RWPE2 (cell line): ENCODE measurements at regions not wholly inside any gene's neighbourhood (a gene's known extent, or its start where the extent isn't known, plus 50 kb on each side); places are given as distances from the start of the nearest gene placed in this dataset.

Source experiments
- ATAC-seq: fragments of 200-7000 bp; cut with Tn5 transposase; 3 replicates; pipeline ENCODE4 v1.9.1; 2021; ENCODE audit warnings: low read depth
- DNase-seq: peaks from one replicate; pipeline ENCODE4 v3.0.0-alpha.2; 2020; ENCODE audit warnings: low spot score
- H3K27ac ChIP-seq: fragments of 450-650 bp; 2 replicates; pipeline ENCODE4 v1.5.1; 2017; ENCODE audit warnings: mild to moderate bottlenecking; ENCODE audit not compliant: poor library complexity, severe bottlenecking
- H3K27me3 ChIP-seq: fragments of 250-450 bp; sonication (Bioruptor Pico); 2 replicates; pipeline ENCODE4 v1.5.1; 2021; ENCODE audit warnings: mild to moderate bottlenecking, moderate library complexity; ENCODE audit not compliant: insufficient read depth, poor library complexity, severe bottlenecking
- H3K36me3 ChIP-seq: fragments of 250-450 bp; sonication (Bioruptor Pico); 2 replicates; pipeline ENCODE4 v1.5.1; 2020; ENCODE audit warnings: low read depth, mild to moderate bottlenecking, moderate library complexity
- H3K4me1 ChIP-seq: fragments of 250-450 bp; sonication (Bioruptor Pico); 2 replicates; pipeline ENCODE4 v1.5.1; 2021; ENCODE audit warnings: mild to moderate bottlenecking, moderate library complexity; ENCODE audit not compliant: insufficient read depth, poor library complexity, severe bottlenecking
- H3K4me3 ChIP-seq: fragments of 250-450 bp; sonication (Bioruptor Pico); 2 replicates; pipeline ENCODE4 v1.5.1; 2021; ENCODE audit warnings: mild to moderate bottlenecking, moderate library complexity; ENCODE audit not compliant: severe bottlenecking
- H3K9me3 ChIP-seq: fragments of 250-450 bp; sonication (Bioruptor Pico); 2 replicates; pipeline ENCODE4 v1.5.1; 2021; ENCODE audit warnings: mild to moderate bottlenecking, moderate library complexity; ENCODE audit not compliant: severe bottlenecking
- CTCF ChIP-seq: fragments of 450-650 bp; IDR thresholded peaks from one replicate; pipeline ENCODE4 v1.5.1; 2017; ENCODE audit warnings: mild to moderate bottlenecking, moderate library complexity; ENCODE audit not compliant: poor library complexity, severe bottlenecking

GRCh38 chr13:67355812-67356476 is 125.8 kb upstream of the PCDH9 start:
- ATAC-seq (no peak), DNase-seq (no peak)
- Histone ChIP-seq H3K36me3 (no peaks in the 10 kb centered on the region), H3K4me3 (no peak overlapping the region), H3K9me3 (no peaks in the 10 kb centered on the region), H3K27me3 (no peaks in the 10 kb centered on the region), H3K4me1 (peaks cover 12% of the 10 kb centered on the region), H3K27ac (no peak overlapping the region)
- no peak for TF ChIP-seq CTCF

- Histone ChIP-seq H3K27me3 (no peaks in the 10 kb centered on the region), H3K9me3 (no peaks in the 10 kb centered on the region), H3K27ac (no peak overlapping the region), H3K4me1 (peaks cover 12% of the 10 kb centered on the region), H3K4me3 (peak overlapping the region; percentile 16), H3K36me3 (no peaks in the 10 kb centered on the region)
- DNase-seq (no peak), ATAC-seq (peak; percentile 46; the same call in 2 of the 3 replicates)
- TF ChIP-seq CTCF: no peak
These were observed 123.8 kb upstream of the PCDH9 start for GRCh38 chr13:67353941-67354340.

GRCh38 chr13:67353031-67353430 is 122.9 kb upstream of the PCDH9 start:
- H3K4me1 ChIP-seq: peaks cover 12% of the 10 kb centered on the region
- H3K27ac ChIP-seq: no peak overlapping the region
- no peaks in the 10 kb centered on the region for H3K36me3 ChIP-seq
- no peak for ATAC-seq
- no peak overlapping the region for H3K4me3 ChIP-seq
- no peaks in the 10 kb centered on the region for H3K27me3 ChIP-seq
- H3K9me3 ChIP-seq: no peaks in the 10 kb centered on the region
- no peak for TF ChIP-seq CTCF
- no peak for DNase-seq

- Histone ChIP-seq H3K27ac (no peak overlapping the region), H3K4me1 (peaks cover 12% of the 10 kb centered on the region), H3K4me3 (no peak overlapping the region), H3K36me3 (no peaks in the 10 kb centered on the region), H3K27me3 (no peaks in the 10 kb centered on the region), H3K9me3 (no peaks in the 10 kb centered on the region)
- no peak for DNase-seq
- TF ChIP-seq CTCF: no peak
- ATAC-seq: no peak
These were observed 121.8 kb upstream of the PCDH9 start for GRCh38 chr13:67351909-67352308.

GRCh38 chr13:67351114-67351513 is 121.0 kb upstream of the PCDH9 start:
- H3K4me1 ChIP-seq: peaks cover 12% of the 10 kb centered on the region
- DNase-seq (no peak), ATAC-seq (no peak)
- H3K27ac ChIP-seq: no peak overlapping the region
- H3K4me3 ChIP-seq: no peak overlapping the region
- H3K36me3 ChIP-seq: no peaks in the 10 kb centered on the region
- TF ChIP-seq CTCF: no peak
- no peaks in the 10 kb centered on the region for H3K27me3 ChIP-seq
- no peaks in the 10 kb centered on the region for H3K9me3 ChIP-seq
